HG03039 (cell line): ENCODE measurements at regions not wholly inside any gene's neighbourhood (a gene's known extent, or its start where the extent isn't known, plus 50 kb on each side); places are given as distances from the start of the nearest gene placed in this dataset.
"Not testable (repeated sequence)": the region's sequence is repeated elsewhere in the genome, so short reads cannot be mapped to it uniquely, and the experiment has no call there.

Source experiments
- ATAC-seq: cut with Tn5 transposase; IDR thresholded peaks from one replicate; pipeline ENCODE4 v1.9.1; 2021; ENCODE audit warnings: mild to moderate bottlenecking, moderate library complexity; ENCODE audit not compliant: unreplicated experiment

DNA sequence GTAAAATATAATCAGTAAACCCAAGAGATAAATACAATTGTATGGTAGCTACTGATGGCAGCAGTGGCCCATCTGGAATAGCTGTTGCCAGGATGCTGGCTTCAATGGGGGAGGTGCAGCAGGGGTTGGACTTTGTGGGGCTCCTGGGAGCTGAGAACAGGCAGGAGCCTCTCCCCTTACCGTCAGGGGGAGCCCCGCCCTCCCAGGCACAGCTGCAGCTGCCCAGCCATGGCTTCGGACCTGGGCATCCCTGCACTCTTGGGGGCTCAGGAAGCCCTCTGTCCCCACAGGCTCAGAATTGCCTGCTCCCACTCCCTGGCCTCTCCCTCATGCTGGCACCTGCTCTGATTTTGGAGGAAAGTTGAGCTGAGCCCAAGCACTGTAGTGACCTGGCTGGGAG, 741.1 kb downstream of the CDH11 start:
- ATAC-seq, result no peak

DNA sequence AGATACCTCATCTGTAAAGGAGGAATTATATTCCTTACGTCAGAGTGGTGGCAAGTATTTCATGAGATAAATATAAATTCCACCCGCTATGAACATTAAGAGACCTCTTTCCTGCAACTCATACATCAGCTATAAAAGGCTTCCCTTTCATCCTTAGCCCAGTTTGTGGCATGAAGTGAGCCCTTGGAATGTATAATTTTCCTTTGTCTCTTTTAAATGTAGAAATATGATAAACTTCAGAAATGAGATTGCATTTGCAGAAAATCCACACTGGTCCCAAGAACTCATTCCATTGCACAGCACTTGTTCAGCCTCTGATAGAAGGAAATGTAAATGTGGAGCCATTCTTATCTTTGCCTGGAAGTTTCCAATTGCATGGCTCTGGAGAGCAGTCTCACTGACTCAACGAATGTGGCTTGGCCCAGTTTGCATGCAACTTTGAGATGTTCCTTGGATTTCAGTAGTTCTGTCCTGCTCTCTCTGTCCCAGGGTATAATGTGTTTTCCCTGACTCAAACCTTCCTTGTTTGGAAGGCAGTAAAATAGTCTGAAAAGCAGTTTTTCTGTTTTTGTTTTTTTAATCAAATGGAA, 746.4 kb downstream of the CDH11 start:
- no peak for ATAC-seq

DNA sequence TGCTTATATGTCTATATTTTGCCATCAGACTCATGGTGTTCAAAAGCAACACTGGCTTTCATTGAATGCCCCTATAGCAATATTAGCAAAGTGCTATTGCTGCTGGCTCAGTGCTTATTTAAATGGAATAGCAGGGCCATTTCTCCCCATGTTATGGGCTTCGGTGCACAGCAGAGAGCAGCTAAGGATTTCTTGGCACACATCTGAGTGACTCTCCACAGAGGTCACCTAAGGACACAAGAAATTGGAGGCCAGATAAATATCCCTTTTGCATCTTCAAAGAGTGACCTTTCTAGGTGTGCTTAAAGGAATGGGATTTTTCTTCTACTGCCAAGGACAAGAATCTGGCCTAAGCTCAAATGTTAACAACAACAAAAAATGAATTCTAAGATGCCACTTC, 751.8 kb downstream of the CDH11 start:
- ATAC-seq, result no peak

DNA sequence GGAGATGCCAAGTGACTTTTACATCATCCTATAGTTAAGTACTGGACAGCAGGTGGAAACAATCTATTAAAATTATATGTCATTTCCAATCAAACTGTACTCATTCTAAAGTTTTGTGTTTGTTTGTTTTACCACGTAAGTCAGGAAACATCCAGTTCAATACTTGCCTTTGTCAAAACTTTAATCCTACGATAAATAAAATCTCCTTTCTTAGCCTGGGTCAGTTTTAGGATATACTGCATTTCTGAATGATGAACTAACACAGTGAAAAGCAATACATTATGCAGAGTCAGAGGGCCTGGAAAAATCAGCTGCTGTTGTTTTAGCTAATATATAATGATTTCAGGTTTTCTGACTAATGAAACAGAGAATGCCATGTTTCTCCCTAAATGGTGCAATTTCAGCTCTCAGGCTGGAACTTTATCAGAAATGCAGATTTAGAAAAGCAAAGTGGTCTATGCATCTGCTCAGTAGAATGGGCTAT, 756.4 kb downstream of the CDH11 start:
- ATAC-seq, result no peak

DNA sequence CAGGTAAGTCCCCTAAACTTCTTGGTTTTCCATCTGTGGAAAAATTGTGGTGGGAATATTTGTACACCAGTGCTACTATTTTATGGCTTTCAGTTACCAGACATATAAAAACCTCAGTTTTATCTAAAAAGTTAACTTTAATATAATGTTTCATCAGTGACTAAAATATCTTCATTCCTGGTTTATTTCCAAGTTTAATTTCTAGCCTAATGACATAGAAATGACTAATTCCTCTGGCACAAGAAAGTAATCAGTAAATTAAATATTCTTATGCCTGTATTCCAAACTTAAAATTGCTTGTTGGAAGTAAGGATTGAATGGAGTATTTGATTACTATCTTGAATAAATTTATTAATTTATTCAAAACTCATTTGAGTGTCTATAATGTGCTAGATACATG, 757.0 kb downstream of the CDH11 start:
- ATAC-seq, result no peak

DNA sequence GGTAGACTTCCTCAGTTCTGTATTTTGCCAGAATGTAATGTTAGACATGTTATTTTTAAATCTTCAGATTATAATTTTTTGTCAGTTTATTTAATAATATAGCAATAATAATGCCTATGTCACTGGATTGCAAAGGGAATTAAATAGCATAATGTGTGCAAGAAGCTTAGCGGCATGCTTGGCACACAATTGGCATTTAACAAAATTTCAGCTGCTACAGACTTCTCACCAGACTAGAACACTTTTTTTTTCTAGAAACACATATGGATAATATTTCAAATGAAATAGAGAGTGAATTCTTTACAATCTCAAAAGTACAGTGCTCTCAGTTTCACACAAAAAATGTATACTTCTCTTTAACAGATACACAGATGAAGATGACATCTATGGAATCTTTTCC, 757.4 kb downstream of the CDH11 start:
- no peak for ATAC-seq

DNA sequence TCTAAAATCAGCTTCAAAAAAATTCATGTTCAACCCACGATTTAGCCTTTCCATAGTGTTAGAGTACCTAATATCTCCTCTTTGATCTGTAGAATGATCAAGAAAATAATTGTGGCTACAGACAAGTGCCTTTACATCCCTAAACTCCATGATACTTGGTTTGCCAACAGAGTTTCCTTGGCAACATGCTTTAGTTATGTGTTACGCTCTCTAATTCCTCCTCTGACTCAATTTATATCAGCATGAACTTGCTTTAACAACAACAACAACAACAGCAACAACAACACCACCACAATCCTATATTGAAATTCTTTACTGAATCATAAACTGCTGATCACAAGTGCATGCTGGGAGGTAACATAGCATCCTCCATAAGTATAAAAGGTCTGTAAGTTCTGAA, 757.8 kb downstream of the CDH11 start:
- no peak for ATAC-seq

DNA sequence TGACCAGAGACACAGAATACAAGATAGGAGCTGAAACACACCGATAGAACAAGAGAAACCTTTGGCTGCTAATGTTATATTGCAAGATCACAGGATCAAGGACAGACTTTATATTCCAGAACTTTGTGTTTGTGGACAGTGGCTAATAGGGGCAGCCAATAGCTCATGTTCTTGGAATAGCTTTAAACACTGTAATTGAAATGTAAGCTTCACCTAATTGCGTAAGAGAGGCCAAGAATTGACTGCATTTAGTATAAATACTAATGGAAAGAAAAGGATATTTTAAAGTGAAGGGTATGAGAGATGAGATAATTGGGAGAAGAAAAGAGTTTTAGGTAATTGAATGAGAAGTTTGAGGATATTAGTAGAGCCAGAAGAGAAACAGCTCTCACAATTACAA, 758.8 kb downstream of the CDH11 start:
- ATAC-seq, result no peak

DNA sequence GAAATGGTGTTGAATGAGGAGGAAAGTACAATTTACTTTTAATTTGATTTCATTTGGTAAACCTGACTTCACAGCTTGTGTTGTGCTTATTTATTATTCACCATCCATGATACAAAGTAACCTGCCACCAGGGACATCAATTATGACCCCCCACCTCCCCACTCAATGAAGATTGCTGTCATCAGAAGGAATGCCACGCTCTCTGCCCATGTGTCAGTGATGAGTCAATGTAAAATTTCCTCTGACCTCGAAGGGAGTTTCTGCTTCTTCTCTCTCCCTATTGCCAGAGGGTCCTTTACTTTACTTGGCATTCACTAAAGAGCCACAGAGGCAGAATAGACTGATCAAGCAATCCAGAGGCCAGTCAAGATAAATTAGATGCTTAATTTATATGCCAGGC, 759.7 kb downstream of the CDH11 start:
- no peak for ATAC-seq

DNA sequence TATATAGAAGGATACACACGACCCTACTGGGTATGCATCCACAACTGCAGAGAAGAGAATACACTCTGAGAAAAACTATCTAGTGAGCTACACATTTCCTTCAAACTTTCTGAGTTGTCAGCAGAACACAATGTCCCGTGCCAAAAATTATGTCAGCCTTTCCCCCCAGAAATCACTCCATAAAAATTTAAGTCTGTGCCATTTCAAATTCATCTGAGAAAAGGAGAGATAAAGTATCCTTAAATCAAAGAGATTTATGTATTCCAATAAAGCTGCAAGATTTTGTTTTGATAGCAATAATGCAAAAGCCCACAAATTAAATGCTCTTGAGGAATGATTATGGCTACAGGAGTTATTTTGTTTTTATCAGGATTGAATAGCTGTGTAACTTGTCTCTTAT, 760.1 kb downstream of the CDH11 start:
- no peak for ATAC-seq

DNA sequence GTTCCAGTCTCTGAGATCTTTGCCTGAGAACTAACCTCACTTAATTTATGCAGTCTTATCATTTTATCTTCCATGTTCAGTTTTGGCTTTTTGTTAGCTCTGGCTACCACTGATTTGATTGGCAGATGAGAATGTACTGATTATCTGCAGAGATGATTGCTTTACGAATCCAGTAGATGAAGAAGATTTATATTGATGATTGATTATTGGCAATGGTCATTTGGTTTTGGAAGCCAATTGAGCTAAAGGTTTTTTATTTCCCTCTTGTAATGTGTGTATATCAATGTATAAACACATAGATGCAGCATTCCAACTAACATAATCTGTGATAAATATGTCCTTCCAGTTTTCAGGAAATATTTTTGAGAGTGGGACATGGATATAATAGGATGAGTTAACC, 763.6 kb downstream of the CDH11 start:
- ATAC-seq, result no peak

DNA sequence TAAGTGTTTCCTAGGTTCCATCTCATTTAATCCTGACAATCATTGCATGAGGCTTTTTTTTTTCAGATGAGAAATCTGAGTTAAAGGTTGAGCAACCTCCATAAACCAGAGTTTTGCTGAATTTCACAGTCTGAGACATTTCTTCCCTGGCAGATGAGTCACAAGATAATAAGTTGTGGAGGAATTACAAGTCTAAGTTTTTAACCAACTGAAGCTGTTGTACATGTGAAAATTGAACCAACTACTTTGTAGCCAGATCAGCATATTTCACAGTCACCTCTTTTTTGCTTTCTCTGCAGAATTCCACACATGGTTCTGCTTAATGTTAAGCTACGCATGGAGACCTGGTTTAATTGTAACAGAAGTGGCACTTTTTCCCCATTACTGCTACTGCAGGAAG, 765.6 kb downstream of the CDH11 start:
- no peak for ATAC-seq

DNA sequence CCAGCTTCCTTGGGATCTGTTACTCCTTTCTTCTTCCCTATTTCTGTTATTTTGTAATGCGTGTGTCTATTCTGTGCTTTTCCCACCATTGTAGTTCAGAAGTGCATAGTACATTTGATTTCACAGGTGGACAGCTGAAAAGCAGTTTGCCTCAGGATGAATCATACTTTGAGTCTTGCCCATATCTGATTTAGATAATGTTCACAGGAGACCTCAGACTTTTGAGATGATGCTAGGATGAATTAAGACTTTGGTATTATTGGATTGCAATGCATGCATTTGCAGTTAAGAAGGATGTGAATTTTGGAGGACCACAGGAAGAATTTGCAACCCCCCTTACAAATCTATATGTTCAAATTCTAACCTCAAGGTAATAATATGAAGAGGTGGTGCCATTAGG, 769.6 kb downstream of the CDH11 start:
- ATAC-seq, result no peak

DNA sequence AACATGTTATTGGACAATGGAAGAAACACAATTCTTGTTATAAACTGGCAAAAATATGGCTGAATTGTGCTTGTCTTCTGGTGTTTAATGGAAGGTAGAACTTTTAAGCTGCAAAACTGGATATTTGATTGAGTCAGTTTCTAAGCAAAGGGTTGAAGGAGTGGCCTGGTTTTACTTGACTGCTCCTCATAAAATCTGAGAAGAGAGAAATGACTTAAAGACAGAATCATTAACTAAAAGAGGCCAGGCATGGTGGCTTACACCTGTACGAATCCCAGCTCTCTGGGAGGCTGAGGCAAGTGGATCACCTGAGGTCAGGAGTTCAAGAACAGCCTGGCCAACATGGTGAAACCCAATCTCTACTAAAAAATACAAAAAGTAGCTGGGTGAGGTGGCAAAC, 770.7 kb downstream of the CDH11 start:
- ATAC-seq, result no peak

DNA sequence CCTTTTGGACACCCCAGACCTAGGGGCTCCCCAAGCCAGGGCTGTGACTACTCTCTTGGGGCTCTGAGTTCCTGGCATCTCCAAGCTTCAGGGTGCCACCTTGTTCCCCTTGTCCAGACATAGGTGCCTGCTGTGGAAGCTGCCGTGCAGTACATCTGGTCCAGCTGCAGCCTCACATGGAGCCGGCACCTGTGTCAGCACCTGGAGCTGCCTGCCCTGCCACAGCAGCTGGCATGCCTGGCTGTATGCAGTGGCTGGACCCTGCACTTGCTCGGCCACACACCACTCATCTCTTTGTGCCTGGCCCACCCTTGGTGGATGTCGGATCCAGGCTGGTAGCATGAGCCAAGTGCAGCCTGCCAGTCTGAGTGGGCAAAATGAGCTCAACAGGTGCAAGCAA, 775.8 kb downstream of the CDH11 start:
- ATAC-seq, result no peak

DNA sequence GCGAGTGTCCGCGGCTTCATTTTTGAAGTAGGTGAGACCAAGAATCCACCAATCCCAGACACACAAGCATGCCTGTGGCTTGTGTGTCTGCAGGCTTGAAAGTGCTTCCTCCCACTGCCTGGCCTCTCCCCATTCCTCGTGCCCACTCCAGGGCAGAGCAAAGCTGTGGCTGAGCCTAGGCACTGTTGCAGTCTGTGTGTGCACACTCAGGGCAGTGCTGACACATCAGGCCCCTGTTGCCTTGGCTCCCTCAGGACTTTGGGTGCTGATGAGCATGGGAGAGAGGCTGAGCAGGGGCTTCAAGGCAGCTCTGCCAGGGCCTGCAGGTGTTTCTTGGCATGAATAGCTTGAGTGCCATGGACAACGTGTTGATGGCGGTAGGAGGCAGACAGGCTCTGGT, 776.7 kb downstream of the CDH11 start:
- no peak for ATAC-seq

DNA sequence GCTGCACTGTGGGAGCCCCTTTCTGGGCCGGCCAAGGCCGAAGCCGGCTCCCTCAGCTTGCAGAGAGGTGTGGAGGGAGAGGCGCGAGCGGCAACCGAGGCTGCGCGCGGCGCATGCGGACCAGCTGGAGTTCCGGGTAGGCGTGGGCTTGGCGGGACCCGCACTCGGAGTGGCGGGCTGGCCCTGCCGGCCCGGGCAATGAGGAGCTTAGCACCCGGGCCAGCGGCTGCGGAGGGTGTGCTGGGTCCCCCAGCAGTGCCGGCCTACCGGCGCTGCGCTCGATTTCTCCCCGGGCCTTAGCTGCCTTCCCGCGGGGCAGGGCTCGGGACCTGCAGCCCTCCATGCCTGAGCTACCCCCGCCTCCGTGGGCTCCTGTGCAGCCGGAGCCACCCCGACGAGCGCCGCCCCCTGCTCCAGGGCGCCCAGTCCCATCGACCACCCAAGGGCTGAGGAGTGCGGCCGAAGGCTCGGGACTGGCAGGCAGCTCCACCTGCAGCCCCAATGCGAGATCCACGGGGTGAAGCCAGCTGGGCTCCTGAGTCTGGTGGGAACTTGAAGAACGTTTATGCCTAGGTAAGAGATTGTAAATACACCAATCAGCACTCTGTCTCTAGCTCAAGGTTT, 777.9 kb downstream of the CDH11 start:
- ATAC-seq, result not testable (repeated sequence)

DNA sequence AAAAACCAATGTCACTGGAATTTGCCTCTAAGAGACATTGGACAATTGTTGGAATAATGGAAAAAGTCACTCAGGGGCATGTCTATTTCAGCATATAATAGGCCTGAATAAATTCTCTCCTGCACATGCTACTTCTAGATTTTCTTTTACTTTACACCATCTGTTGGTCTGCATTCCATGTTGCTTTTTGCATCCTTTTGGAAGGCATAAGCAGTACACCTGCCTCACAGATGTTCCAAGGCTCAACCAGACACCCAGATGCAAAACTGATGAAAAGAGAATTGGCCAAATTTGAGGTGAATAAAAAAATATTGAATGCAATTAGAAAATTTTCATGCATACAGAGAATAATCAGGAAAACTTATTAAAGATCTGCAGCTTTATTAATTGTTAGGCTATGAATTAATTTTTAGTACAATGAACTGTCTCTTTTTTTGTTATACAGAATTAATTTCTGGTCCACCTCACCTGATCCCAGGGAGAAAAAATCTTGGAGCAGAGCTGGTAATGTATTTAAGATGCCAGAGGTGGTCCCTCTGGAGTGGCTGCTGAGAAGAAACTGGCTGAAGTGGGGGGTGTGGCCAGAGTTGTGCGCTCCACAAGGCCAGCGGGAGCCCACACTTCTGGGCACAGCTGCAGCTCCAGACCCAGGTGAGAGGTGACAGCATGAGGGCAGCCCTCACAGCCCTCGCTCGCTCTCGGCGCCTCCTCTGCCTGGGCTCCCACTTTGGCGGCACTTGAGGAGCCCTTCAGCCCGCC, 778.6 kb downstream of the CDH11 start:
- no peak for ATAC-seq

DNA sequence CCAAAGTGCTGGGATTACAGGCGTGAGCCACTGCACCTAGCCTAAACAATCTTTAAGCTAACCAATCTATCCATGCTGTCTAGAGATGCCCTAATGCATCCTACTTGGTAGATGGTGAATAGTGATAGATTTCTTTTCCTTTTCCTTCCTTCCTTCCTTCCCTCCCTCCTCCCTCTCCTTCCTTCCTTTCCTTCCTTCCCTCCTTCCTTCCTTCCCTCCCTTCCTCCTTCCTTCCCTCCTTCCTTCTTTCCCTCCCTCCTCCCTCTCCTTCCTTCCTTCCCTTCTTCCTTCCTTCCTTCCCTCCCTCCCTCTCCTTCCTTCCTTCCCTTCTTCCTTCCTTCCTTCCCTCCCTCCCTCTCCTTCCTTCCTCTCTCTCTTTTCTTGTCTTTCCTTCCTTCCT, 780.5 kb downstream of the CDH11 start:
- ATAC-seq, result not testable (repeated sequence)

DNA sequence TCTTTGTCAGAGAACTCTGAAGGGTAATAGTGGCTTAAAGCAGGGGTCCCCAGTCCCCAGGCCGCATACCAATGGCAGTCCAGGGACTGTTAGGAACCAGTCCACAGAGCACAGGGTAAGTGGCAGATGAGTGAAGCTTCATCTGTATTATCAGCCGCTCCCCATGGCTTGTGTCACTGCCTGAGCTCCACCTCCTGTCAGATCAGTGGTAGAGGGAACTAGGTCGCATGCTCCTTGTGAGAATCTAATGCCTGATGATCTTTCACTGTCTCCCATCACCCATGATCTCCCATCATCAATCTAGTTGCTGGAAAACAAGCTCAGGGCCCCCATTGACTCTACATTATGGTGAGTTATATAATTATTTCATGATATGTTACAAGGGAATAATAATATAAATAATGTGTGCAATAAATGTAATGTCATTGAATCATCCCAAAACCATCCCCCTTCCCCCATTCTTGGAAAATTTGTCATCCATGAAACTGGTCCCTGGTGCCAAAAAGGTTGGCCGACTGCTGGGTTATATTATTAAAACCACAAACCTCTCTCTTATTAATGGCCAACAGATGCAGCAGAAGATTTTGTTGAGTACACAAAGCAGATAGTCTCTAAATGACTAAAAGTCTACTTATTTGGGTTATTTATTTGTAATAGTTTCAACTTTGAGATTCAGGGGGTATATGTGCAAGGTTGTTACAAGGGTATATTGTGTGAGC, 782.7 kb downstream of the CDH11 start:
- no peak for ATAC-seq

DNA sequence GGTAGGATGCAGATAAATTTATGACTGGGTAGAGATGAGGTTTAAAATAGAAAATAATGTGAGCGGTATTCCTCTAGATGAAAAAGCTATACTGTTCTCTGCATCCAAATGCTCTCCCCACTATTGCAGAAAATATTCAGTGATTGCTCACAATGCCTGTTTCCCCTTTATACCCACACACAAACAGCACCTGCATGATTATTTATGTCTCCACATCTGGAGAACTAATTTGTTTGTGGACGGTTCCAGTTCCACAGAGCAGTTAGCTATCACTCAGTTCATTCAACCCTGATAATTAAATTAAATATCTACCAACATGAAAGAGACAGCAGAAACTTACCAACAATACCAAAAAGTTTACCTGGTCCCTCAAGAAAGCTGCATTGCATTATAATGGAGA, 800.0 kb downstream of the CDH11 start:
- ATAC-seq, result no peak

DNA sequence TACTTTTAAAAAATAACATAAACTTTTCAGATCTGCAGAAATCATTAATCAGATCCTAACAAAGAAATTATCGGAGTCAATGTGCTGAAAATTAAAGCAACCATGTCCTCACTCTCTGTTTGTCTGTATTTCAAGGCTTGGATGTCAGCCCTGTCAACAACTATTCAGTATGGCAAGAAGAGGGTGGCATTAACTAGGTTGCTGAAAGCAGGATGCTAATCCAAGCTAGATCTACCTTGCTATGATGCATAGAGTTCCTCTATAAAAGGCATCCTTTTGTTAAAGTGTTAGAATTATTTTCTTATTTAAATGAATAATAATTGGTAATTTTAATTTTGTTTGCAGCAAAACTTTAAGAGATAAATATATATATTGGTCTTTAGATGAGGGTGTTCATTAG, 800.8 kb downstream of the CDH11 start:
- no peak for ATAC-seq
